ENCODE measurements at regions not wholly inside any gene's neighbourhood (a gene's known extent, or its start where the extent isn't known, plus 50 kb on each side); places are given as distances from the start of the nearest gene placed in this dataset.

DNA sequence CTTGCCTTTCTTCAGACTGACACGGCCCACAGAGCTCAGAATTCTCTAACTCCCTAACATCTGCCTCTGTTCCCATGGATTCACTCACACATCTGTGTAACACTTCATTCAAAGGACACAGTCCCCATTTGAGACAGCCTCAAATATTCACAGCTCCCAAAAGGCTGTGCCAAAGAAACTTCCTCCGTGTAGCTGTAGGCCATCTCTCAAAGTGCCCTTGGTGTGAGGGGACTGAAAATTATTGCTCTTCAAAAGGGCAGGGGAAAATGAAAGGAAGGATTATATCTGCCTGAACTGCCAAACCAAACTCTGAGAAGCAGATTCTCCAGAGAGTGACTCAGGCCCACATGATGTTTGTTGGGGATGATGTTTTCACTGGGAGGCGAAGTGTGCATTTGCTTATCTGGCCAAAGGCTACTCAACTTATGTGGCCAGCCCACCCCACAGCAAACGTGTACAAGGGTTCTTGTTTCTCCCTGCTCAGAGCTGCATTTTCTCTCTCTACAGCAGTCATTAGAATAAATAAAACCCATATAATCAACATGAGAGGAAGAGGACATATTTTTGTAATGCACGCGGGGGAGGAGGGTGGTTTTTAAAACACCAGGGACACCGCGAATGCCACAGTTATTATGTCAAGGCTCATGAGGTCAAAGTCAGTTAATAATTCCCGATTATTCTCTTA is 302.4 kb upstream of the NFE2L3 start:
- no peak for DNase-seq (ENCODE audit: low spot score)

DNA sequence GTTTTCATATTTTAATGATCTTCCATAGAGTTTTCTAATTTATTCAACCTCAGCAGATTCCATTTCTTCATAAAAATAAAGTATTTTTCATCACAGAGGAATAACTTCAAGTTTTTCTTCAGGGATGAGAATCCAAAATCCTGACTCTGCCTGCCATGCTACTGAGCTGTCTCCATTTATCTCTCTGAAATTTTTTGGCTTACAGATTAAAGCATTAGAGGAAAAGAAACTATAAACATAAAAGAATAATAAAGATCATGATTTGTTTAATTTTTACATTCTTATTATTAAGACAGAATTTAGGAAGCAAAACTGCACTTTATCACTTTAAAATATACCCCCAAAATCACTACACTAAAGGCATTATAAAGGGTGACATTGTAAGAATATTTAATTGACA is 301.8 kb upstream of the NFE2L3 start:
- no peak for DNase-seq (ENCODE audit: low spot score)

DNA sequence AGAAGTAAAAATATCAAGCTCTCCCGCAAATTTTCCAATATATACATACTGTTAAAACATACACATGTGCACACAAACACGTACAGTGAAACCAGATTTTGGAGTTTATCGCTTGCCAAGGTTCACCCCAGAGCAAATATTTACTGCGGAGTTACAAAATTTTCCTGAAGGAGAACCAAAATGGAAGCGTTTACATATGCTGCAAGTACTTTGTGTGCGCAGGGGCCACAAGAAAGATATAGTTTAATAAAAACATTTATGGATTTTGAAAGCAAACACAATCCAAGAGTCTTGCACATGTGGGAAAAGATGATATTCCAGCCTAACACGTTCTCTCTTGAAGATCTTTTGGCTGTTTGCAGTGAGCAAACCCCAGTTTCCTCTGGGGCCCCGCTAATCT is 301.3 kb upstream of the NFE2L3 start:
- no peak for DNase-seq (ENCODE audit: low spot score)

DNA sequence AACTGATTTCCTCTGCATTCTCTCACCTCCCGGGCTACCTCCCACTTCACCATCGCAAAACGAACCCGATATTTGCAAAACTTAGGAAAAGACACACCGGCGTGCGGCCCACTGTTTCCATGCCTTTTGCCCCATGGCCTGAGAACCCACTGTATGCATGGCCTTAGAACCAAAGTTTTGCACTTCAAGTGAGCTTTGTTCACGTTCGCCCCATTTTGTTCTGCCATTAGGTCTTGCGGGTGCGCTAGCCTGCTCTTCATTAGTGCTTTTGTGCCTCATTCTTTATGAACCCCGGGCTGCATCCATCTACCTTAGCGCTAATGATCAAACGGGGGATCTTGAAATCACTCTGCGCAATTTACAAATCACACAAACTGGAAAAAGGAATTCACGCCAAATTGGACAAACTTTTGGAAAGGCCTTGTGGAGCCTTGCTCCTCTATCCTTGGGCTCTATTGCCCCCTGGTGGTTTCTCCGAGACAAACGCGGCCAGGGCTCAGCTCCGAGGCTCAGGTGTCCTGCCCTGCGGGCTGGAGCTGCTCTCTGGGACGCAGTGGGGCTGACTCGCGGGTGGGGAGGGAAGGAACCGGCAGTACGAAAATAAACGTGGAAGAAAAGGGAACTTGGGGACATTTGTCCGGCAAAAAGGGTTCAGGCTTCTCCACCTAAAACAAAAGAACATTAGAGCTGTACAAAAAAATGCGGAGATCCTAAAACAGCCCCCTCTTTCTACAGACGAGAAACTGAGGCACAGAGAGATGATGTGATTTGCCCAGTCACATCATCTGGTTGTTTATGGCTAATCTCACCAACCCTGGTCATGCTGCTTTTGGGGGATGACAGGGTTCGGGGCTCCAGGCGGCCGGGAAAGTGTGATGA is 300.4 kb upstream of the NFE2L3 start:
- DNase-seq (ENCODE audit: low spot score) = peak; percentile 71

DNA sequence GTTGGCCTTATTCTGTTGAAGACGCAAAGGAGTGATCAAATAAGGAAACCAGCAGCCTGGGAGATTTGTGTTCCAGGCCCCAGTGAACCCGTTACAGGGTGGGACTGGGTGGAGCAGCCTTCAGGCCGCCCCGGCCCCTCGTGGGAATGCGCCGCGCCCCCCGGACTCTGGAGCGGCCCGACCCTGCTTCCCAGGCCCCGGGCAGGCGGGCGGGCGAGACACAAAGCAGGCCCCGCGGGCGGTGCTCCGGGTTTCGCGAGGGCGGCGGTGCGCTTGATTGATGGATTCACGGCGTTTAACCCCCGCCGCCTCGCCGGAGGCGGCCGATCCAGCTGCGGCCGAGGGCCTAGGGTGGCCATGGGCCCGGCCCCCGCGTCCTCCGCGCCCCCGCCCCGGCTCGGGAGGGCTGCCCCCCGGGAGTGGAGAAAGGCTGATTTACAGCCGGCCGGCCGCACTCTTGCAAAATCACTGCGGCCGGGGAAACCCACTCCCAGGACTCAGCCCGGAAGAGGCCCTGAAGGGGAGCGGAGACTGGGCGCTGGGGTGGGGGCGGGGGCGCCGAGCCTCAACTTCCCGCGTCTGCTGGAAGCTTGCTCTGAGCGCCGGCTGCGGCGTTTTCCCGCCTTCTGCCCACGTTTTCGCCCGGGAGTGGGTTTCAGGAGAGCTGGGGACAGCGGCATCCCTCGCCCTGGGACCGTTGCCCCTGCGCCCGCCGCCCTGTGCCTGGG is 299.6 kb upstream of the NFE2L3 start:
- DNase-seq (ENCODE audit: low spot score) = peak; percentile 25

DNA sequence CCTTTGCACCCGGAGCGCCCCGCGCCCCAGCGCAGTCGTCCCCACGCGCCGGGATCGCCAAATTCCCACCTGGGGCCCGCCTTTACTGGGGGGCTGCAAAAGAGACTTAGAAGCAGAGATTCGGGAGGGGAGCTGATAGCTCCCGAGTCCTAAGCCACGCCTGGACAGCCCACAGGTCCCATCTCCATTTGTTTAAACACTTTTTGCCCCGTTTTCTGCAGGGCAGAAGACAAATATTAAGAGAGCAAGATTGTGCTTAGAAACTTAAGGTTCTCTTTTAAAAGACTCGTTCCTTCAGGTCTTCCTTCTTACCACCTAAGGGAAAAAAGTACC is 299.1 kb upstream of the NFE2L3 start:
- DNase-seq (ENCODE audit: low spot score) = no peak

DNA sequence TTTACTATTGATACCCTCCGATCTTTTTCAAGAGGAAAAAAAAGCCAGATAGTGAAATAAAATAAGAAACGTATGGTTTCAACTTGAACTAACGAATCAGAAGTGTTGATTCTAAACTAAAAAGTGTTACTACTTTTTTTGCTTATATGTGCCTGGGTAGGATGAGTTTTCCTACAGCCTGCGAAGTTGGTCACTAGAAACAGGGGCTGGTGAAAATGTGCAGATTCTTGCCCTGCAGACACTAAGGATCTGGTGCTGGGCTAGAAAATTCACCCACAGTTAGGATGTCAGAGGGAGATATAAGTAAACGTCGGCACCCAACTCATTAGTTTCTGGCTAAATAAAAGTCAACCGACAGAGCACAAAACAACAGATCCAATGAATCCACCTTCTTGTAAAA is 298.7 kb upstream of the NFE2L3 start:
- DNase-seq (ENCODE audit: low spot score) = no peak

DNA sequence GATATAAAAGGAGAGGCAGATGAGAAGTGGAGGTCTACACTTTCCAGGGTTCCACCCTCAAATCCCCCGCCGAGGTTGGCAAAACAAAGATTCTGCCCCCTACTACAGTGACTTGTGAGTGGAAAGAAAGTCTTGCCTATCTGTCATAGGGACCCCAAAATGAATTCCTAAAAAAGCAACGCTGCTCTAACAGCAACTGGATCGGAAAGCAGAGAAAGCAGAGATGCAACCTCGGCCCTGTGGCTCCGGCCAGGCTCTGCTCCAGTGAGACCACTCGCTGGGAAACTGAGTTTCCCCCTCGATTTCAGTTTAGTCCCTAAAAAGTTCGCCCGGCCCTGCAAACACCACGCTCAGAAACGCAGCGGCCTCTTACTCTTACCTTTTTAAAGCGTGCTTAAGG is 297.9 kb upstream of the NFE2L3 start:
- no peak for DNase-seq (ENCODE audit: low spot score)

DNA sequence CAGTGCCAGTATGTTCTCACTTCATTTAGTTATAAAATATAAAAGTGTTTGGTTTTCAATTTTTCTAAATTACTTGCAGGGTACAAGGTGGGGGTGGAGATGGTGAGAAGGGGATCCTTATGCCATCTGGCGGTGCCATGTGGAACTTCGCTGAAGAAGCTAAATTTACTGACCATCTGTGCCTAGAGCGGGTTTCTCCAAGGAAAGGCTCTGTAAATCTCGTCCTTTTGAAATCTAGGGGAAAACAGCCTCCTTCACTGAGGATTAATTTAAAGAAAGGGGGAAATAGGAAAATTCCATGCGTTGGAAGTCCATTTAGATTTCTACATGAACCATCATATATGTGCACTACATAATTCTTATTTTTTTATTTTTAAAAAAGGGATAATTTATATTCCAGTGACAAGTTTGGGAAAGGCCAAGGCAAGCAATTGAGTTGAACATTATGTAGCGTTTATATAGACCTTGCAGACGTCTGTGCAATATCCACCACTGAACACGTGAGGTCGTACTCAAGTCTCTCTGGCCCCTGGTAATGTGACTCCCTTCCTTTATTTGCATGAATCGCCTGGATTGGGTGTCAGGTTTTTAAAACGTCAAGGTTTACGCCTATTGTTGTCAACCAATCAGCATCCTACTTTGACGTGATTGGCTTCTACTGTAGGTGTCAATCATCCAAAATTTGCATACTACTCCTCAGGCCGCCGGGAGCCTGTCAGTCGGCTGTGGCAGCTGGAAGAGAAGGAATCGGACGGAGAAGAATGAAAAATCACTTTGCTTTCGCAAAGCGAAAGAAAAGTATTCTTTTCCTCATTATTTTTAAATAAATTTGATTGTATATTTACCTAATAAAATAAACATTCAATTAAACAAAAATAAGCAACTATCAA is 297.1 kb upstream of the NFE2L3 start:
- DNase-seq (ENCODE audit: low spot score) = peak; percentile 56

DNA sequence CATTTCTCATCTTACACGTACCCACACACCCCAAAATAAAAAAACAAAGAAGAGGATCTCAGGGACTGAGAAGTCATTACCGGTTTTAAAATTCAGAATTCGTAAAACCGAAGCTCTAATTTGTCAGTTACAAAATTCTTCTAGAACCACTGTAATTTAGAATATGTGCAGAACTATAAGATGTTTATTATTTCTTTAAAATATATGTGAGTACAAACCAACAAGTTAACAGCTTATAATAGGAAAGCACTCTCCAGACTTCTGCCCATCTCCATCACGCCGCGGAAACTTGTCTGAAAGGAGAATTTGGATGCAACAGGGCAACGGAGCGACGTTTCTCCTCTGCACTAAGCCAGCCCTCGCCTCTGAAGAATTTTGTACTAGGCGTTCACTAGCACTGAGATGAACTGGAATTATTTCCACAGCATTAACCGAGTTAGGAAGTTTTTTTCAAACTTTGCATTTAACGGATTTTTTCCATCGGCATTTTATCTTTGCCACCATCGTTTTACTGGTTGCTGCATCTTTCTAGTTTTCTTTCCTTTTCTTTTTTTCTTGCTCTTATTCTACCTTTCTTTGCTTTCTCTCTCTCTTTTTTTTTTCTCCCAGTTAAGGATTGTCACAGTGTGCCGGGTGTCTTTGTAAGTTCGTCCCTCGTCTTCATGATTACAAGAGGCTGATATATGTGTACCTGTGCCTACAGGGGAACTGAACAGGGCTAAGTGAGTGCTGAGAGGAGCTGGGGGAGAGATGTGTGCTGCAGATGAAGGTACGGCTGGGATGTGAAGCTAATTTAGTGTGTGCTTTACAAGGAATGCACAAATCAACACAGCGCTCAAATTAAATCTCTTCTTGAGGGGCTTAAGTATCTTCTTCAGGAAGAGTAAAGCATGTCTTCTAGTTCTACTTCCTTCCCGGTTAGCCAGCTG is 295.9 kb upstream of the NFE2L3 start:
- DNase-seq (ENCODE audit: low spot score) = no peak

DNA sequence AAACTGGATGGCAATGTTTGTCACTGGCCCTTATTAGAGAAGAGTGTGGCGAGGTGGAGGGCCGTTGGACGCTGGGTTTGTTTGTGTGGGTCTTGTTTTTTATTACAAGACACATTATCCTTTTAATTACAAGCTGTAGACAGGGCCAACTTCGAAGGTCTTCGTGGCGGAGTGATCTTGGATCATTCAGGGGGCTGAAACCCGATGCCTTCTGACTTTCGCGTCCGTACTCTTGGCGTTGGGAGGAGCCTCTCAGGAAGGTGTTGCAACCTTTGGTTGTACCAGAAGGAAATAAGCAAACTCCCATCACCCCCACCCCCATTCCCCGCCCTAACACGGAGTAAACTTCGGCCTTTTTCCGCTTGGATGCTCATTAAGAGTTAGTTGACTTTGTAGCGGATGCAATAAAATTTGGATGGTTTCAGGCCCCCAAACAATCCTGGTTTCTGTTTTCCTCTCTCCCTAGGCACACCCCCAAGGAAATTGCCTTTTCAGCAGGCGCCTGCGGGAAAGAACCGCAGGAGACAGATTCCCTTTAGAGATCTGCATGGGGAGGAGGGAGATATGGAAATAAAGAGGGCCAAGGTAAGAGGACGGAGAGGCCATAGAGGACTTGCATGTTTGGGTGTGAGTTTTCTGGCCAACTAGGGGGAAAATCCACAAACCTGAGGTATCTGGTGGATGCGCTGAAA is 294.5 kb upstream of the NFE2L3 start:
- DNase-seq (ENCODE audit: low spot score) = no peak

DNA sequence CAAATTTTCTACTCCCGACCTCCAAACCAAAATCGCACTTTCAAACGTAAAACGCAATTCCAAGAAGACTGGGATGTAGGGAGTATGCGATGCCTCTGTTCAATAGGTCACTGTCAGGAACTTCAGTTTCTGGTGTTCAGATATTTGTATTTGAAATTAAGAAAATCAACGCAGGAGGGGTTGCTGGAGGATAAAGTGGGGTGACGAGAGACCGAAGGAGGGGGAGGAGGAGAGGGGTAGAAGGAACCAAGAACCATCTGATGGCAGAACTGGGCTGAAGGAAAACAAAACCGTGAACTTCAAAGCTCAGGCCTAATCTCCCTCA is 293.8 kb upstream of the NFE2L3 start:
- no peak for DNase-seq (ENCODE audit: low spot score)

DNA sequence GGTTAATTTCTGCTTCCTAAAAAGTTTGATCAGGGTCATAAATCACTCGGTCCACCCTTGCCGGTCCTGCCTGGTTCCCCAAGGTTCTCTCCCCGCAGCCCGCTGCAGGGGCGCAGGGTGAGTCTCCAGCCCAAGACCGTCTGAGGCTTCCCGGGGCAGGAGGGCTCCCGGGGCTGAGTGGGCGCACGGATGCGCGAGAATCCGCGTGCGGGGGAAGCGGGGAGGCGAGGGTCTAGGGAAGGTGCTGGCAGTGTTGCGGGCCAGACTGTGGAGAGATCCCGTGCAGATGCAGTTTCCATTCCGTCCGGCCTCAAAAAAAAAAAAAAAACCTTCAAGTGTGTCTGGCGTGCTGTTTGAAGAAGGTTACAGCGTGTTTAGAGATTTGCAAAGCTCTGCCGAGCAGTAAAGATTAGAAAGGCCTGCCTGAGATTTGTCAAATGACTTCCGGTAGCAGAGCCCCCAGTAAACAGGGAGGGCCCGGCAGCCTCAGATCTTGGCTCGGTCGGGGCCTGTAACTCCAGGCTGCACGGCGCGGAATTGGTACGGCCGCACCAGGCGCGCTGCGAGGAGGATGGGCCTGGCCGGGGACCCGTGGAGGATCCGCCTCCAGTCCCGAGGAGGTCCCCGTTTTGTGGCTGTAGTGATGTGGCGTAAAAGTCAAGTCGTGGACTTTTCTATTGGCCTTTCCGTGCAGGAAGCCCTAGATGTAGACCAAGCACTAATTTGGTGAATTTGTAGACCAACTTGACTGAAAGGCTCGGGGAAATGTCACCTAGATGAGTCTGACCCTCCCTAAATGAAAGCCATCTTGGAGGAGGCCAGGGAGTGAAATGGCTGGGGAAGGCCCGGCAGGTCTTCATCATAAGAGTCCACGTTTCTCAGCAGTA is 293.2 kb upstream of the NFE2L3 start:
- DNase-seq (ENCODE audit: low spot score) = no peak

DNA sequence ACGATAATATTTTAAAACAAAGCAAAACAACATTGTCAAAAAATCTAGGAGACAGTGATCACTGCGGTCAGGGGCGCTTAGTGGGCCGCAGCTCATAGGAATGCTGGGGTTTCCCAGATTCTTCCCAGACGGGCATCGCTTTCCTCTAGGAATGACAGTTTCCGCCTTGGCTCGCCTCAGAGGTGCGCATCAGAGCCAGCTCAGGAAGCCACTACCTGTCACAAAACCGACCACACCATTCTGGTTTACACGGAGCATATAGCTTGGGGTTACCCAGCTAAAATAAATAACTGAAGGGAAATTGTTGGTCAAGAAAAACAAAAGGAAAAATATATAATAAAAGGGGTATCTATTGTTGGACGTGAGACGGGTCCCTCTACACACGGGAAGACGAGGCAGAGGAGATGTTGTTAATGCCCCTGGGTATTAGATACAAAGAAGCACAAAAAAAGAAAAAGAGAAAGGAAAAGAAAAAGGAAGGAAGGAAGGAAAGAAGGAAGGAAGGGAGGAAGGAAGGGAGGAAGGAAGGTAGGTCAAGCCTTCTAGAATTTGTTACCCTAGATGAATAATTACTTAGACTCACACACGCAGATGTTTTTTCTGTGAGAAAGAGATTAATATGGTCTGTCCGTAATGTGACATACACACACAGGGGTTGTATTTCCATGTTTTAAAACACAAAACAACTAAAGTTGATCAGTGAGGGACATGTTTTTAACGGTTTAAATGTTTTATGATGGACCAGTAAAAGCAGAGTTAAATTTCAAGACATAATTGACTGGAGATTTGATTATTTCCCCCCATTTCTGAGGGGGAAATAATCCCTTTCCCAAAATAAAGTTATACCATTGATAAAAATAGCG is 292.4 kb upstream of the NFE2L3 start:
- DNase-seq (ENCODE audit: low spot score) = no peak

DNA sequence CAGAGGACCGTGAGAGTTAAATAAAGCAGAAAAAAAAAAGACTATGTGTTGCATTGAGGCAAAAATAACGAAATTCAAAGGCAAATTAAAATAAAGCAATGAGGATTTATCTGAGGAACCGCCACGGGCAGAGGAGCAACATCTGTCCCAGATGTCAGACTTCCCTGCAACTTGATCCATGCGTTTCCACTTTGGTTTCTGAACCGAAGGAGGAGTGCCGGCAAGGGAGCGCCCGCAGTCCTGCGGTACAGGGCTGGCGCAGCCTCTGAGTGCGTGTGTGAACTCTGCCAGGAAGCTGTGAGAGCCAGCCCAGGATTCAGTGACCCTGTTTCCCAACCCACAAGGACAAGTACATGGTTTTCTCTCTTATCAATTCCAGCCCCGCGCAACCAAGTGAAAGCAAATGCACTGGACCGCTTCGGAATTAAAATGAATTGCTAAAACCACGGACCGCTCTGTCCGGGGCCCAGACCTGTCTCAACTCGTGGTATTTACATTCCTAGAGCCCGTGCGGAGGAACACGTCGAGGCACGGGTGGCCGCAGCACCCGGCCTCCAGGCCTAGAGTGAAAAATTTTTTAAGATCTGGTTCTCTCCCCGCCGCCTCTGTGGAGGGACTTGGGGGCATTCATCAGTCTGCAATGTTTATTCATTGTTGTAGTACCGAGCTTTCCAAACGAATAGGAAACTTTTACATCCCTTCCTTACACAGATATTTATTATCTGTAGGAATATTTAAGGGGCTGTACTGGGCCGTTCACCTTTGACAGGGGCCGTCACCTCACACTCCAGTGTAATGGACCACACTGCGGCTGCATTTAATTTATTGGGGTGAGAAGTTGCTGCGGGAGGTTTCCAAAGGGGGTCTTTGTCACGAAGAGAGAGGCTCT is 291.5 kb upstream of the NFE2L3 start:
- no peak for DNase-seq (ENCODE audit: low spot score)

DNA sequence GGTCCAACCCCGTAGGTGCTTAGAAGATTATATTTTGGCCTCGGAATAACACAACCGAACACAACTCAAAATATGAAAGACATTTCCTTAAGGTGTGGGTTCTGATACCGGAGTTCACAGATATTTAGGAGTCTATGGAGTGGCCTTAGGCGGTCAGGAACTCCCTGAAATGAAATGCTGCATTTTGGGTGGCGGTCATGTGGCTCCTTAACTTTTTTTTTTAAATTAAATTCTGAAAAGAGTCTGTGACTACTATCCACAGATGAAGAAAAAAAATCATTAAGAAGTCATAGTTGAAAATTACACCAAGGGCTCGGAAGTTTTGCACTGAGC is 290.9 kb upstream of the NFE2L3 start:
- DNase-seq (ENCODE audit: low spot score) = no peak

DNA sequence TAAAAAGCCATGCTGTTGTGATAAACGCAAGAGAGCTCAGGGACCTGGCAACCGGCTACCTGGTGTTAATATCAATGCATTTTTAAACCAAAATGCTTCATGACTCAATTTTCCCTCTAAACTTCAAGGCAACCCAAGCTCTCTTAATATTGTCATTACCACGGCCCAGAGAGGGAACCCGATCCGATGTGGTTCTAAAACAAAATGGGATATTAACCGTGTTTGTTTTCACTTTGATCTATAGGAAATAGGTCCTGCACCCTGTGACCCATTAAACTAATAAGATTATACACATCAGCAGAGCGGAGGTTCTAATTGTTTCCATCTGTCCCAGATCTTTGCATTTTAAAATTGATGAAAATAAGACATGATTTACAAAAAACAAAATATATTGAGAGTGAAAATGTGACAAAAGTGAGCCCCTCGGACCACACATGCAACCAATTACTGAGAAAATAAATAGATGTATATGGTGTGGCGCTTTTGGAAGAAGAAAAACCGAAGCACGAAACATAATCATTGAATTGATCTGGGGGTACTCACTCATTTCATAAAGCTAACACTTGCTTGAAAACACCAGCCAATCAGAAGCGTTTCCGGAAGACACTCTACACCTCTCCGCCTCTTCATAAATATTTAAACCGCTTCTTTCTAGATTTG is 290.3 kb upstream of the NFE2L3 start:
- no peak for DNase-seq (ENCODE audit: low spot score)

Measured in germinal center (tissue), 1 donor.